T-helper 1 cell treated with Interleukin-12 subunit alpha and Interleukin-12 subunit beta and Interleukin-4 antibody, amounts not matched to agents 30 μg/mL and 1 μg/mL, for 36 hours (primary cell): ENCODE measurements at regions not wholly inside any gene's neighbourhood (a gene's known extent, or its start where the extent isn't known, plus 50 kb on each side); places are given as distances from the start of the nearest gene placed in this dataset.

Source experiments
- H3K27ac Mint-ChIP-seq: one replicate; pipeline ENCODE4 v1.8.0; 2021; ENCODE audit warnings: mild to moderate bottlenecking, mixed read lengths
- H3K27me3 Mint-ChIP-seq: one replicate; pipeline ENCODE4 v1.8.0; 2021; ENCODE audit warnings: low read depth, mixed read lengths
- H3K36me3 Mint-ChIP-seq: one replicate; pipeline ENCODE4 v1.8.0; 2021; ENCODE audit warnings: low read depth, mixed read lengths
- H3K4me1 Mint-ChIP-seq: one replicate; pipeline ENCODE4 v1.8.0; 2021; ENCODE audit warnings: low read depth, mixed read lengths
- H3K4me3 Mint-ChIP-seq: one replicate; pipeline ENCODE4 v1.8.0; 2021; ENCODE audit warnings: mild to moderate bottlenecking, moderate library complexity, mixed read lengths
- H3K9me3 Mint-ChIP-seq: one replicate; pipeline ENCODE4 v1.8.0; 2021; ENCODE audit warnings: mixed read lengths

DNA sequence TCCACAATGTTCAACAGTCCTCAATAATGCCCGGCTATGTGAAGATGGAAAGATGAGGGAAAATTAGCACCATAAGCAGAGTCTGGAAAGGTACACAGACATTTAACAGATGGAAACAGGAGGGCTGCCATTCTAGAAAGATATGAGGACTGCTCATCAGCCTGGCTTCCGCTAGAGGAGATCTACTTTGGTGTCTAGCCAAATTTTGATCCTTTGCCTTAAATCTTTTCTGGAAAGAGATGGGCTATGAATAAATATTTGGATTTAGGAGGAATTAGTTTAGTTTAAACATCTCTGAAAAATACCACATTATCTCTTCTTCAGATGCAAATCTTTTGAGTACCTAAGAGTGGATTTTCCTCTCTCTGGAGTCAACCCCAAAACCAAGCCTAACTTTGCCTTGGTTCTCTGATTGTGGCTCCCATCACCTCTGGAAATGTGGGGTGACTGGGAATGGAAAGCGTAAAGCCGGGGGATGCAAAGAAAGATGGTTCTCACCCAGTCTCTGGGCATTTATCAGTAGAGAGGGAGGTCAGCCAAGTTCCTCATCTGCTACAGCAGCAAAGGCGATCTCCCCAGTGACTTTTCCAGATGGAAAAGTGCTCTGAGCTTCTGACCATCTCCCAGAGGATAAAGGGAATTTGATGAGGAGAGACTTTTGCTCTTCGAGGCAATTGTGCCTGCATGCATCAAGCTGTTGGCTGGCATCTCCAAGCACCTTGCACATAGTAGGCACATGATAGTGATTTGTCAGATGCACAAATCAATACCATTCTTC is 410.6 kb downstream of the ZNF521 start:
- H3K27ac Mint-ChIP-seq = no peak overlapping the region
- H3K4me3 Mint-ChIP-seq = no peak overlapping the region
- no peaks in the 10 kb centered on the region for H3K4me1 Mint-ChIP-seq
- no peaks in the 10 kb centered on the region for H3K27me3 Mint-ChIP-seq
- no peaks in the 10 kb centered on the region for H3K36me3 Mint-ChIP-seq
- H3K9me3 Mint-ChIP-seq = no peaks in the 10 kb centered on the region

DNA sequence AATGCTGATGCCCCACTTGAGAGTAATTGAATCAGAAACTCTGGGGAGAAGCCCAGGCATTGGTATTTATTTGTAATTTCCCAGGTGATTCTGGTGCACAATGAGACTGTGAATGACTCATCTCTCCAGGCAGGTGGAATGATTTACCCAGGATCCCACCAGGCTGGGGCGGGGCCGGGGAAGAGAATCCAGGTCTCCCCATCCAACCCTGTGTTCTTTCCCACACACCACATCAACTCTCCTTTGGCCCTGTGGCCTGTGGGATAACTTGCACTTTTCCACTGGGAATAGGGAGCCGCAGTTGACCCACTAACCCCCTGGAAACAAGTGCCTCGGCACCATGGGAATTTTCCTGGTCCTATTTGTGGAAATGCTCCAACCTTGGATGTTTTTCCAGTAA is 409.8 kb downstream of the ZNF521 start:
- Mint-ChIP-seq H3K36me3 (no peaks in the 10 kb centered on the region), H3K4me3 (no peak overlapping the region), H3K27me3 (no peaks in the 10 kb centered on the region), H3K27ac (no peak overlapping the region), H3K4me1 (no peaks in the 10 kb centered on the region), H3K9me3 (no peaks in the 10 kb centered on the region)

DNA sequence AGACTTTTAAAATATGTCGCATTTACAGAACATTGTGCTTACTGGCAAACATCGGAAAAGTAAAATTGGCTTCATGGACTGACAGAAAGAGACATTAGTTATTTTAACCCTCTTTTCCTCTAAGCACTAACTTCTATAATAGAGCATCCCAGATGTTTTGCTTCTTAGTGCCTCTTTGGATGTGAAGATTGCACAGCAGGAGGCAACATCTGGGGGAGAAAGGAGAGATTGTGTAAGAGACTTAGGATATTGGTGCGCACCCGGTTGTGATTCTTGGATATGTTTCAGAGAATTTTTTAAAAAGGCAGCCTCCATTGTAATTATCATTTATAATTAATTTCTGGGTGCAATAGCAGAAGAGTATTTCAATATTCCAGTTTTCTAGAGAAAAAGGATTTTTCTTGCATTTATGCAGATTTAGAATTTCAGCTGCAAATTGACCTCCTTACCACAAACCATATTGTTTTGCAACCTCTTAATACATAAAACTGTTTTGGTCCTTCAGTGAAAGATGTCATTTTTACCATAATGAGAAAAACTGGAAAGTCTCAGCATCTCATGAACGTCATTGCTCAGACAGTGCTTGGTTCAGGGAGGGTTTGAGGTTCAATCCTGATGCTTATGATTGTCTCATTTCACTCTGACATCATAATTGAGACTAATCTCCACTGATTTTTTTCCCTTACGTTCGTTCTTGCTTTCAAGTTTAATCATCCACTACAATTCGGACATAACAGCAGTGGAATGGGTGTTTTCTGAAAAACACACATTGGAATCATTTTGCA is 404.3 kb downstream of the ZNF521 start:
- no peaks in the 10 kb centered on the region for H3K27me3 Mint-ChIP-seq

DNA sequence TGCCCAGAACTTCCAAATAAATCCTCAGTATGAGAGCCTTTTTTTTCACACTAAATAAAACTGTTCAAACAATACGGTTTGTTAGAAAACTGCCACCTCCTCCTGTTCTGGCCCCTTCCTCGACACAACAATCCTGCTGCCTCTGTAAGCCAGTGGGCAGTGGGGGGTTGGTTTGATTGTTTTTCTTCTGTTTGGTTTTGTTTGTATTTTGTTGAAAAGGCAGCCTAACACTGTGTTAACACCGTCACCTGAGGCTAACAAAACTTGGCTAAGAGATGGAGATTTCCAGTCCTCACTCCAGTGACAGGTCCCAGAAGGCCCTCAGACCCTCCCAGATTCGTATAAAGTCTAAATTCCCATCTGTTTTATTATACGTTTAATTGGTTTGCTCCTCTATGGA is 402.1 kb downstream of the ZNF521 start:
- no peak overlapping the region for H3K27ac Mint-ChIP-seq
- H3K4me1 Mint-ChIP-seq = no peaks in the 10 kb centered on the region
- no peaks in the 10 kb centered on the region for H3K27me3 Mint-ChIP-seq
- no peaks in the 10 kb centered on the region for H3K36me3 Mint-ChIP-seq
- H3K9me3 Mint-ChIP-seq = no peaks in the 10 kb centered on the region
- H3K4me3 Mint-ChIP-seq = no peak overlapping the region

More for the DNA sequence above, 404.3 kb downstream of the ZNF521 start:
- Mint-ChIP-seq H3K9me3 (no peaks in the 10 kb centered on the region), H3K4me3 (no peak overlapping the region), H3K4me1 (no peaks in the 10 kb centered on the region), H3K27ac (no peak overlapping the region), H3K36me3 (no peaks in the 10 kb centered on the region)

- Mint-ChIP-seq H3K27me3 (no peaks in the 10 kb centered on the region), H3K4me1 (no peaks in the 10 kb centered on the region), H3K36me3 (no peaks in the 10 kb centered on the region), H3K27ac (no peak overlapping the region), H3K4me3 (no peak overlapping the region), H3K9me3 (no peaks in the 10 kb centered on the region)
These were observed 397.6 kb downstream of the ZNF521 start for GRCh38 chr18:24954341-24954740.

DNA sequence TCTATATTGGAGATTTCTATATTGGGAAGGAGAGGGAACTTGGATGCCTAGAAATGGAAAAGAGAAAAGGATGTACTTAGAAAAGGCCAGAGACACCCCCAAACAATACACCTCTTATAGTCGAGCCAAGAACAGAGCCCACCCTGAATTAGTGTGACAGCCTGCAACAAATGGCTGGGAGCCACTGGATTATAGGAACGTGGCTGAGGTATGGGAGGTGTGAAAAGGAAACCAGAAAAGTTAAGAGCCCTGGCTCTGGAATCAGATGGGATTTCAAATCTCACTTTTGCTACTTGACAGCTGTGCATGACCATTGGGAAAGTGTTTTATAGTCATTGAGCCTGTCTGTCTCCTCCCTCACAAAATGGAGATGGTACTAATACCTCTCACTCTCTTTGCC is 394.0 kb downstream of the ZNF521 start:
- no peaks in the 10 kb centered on the region for H3K36me3 Mint-ChIP-seq
- no peak overlapping the region for H3K27ac Mint-ChIP-seq
- H3K27me3 Mint-ChIP-seq = no peaks in the 10 kb centered on the region
- no peak overlapping the region for H3K4me3 Mint-ChIP-seq
- no peaks in the 10 kb centered on the region for H3K9me3 Mint-ChIP-seq
- no peaks in the 10 kb centered on the region for H3K4me1 Mint-ChIP-seq

DNA sequence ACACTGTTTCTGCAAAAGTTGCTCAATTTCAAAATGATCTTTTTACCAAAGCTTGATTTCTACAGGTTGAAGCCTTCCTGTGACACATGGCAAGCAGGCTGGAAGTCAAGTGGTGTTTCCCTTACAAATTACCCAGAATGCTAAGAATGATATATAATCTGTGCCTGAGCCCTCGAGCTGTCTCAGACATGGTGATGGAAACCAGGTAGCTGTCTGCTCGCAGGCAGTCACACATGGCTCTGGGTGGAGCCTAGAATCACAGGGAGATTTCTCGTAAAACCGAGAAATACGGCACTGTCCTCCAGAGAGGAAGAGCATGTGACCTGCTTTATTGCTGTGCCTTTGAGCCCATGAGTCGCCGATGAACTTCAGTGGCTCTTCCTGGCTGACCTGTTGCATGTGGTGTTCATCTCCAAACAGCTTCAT is 392.9 kb downstream of the ZNF521 start:
- H3K36me3 Mint-ChIP-seq = no peaks in the 10 kb centered on the region
- H3K4me3 Mint-ChIP-seq = no peak overlapping the region
- H3K27ac Mint-ChIP-seq = no peak overlapping the region
- no peaks in the 10 kb centered on the region for H3K4me1 Mint-ChIP-seq
- no peaks in the 10 kb centered on the region for H3K27me3 Mint-ChIP-seq
- H3K9me3 Mint-ChIP-seq = no peaks in the 10 kb centered on the region

- no peaks in the 10 kb centered on the region for H3K36me3 Mint-ChIP-seq
- H3K4me3 Mint-ChIP-seq = no peak overlapping the region
These were observed 387.8 kb downstream of the ZNF521 start for GRCh38 chr18:24964216-24964615.

DNA sequence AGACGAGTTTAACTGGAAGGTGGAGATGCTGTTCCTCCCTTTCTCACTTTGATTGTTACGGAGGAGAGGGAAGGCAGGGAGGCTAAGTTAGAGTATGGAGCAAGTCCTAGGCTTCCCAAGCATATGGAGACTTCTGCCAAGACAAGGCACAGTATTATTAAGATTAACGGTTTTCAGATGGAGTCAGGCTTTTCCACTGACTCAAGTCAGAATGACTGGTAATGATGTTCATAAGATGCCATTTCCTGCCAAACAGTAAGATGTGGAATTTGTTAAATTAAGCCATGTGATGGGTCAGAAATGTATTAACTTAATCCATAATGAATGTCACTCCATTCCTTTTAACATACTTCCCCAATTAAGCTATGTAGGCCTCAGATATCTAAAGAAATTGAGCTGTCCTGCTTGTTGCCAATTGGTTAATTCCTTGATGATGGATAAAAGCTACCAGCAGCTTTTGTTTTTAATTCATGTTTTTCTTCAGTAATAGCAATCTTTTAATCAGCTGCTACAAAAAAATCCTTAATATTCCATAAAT is 383.7 kb downstream of the ZNF521 start:
- no peak overlapping the region for H3K27ac Mint-ChIP-seq
- H3K4me1 Mint-ChIP-seq = no peaks in the 10 kb centered on the region
- peaks cover 3% of the 10 kb centered on the region for H3K9me3 Mint-ChIP-seq
- no peaks in the 10 kb centered on the region for H3K27me3 Mint-ChIP-seq
- no peaks in the 10 kb centered on the region for H3K36me3 Mint-ChIP-seq
- no peak overlapping the region for H3K4me3 Mint-ChIP-seq

More at GRCh38 chr18:24964216-24964615, 387.8 kb downstream of the ZNF521 start:
- Mint-ChIP-seq H3K27me3 (no peaks in the 10 kb centered on the region), H3K27ac (no peak overlapping the region), H3K9me3 (no peaks in the 10 kb centered on the region), H3K4me1 (no peaks in the 10 kb centered on the region)

DNA sequence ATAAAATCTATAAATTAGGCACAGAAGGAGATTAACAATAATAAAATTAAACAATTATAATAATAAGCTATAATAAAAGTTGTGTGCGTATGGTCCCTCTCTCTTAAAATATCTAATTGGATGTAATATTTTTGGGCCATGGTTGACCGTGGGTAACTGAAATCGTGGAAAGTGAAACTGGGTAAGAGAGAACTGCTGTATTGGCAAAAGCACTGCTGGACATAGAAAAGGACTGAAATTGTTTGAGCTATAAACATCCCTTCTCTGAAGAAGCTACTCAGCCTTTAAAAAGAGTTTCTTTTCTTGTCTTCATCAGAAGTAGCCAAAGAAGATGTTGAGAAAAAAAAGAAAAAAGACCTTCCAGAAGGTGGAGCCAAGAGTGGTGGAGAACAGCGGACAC is 379.4 kb downstream of the ZNF521 start:
- H3K27ac Mint-ChIP-seq = no peak overlapping the region
- no peaks in the 10 kb centered on the region for H3K27me3 Mint-ChIP-seq
- no peaks in the 10 kb centered on the region for H3K36me3 Mint-ChIP-seq
- H3K9me3 Mint-ChIP-seq = peaks cover 3% of the 10 kb centered on the region
- no peaks in the 10 kb centered on the region for H3K4me1 Mint-ChIP-seq
- no peak overlapping the region for H3K4me3 Mint-ChIP-seq

DNA sequence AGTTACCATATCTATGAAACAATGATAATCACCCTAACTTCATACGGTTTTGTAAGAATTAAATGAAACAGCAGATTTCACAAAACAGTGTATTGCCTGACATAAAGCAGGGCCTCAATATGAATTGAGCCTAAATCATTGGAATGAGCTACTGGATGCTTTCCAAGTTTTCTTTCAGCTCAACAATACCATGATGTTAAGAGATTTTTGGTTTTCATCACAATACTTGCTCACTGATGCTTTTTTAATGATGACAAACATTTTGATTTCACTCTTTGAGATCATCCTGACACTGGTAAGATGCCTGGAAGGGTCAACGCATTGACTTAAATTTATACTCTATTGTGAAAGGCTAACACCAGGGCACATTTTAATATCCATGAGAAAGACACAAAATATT is 377.5 kb downstream of the ZNF521 start:
- Mint-ChIP-seq H3K4me1 (no peaks in the 10 kb centered on the region), H3K27ac (no peak overlapping the region), H3K27me3 (no peaks in the 10 kb centered on the region), H3K9me3 (peaks cover 3% of the 10 kb centered on the region), H3K4me3 (no peak overlapping the region), H3K36me3 (no peaks in the 10 kb centered on the region)

- no peaks in the 10 kb centered on the region for H3K27me3 Mint-ChIP-seq
- no peak overlapping the region for H3K4me3 Mint-ChIP-seq
- no peaks in the 10 kb centered on the region for H3K4me1 Mint-ChIP-seq
- H3K9me3 Mint-ChIP-seq = peaks cover 3% of the 10 kb centered on the region
- H3K36me3 Mint-ChIP-seq = no peaks in the 10 kb centered on the region
- no peak overlapping the region for H3K27ac Mint-ChIP-seq
These were observed 376.2 kb downstream of the ZNF521 start for GRCh38 chr18:24975496-24976372.

DNA sequence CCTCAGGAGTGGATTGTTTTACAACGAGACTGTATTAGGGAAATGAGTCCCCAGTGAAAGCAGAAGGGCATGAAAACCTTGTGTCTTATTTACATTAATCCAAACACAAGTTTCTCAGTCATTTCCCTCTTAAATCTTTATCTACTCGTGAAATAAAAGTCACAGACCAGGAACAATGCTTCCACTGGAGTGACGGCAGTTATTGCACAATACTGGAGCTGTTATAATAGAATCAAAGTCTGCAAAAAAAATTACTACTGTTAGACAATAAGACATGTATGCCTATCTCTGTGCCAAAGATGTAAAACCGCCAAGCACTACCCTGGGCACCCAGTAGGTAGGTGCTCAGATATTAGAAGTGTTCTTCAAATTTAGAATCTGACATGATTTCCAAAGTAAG is 375.5 kb downstream of the ZNF521 start:
- Mint-ChIP-seq H3K36me3 (no peaks in the 10 kb centered on the region), H3K4me3 (no peak overlapping the region), H3K9me3 (no peaks in the 10 kb centered on the region), H3K4me1 (no peaks in the 10 kb centered on the region), H3K27me3 (no peaks in the 10 kb centered on the region), H3K27ac (no peak overlapping the region)

GRCh38 chr18:24979235-24979634 is 372.7 kb downstream of the ZNF521 start:
- H3K27ac Mint-ChIP-seq = no peak overlapping the region
- H3K9me3 Mint-ChIP-seq = no peaks in the 10 kb centered on the region
- H3K27me3 Mint-ChIP-seq = no peaks in the 10 kb centered on the region
- H3K36me3 Mint-ChIP-seq = no peaks in the 10 kb centered on the region
- H3K4me3 Mint-ChIP-seq = no peak overlapping the region
- no peaks in the 10 kb centered on the region for H3K4me1 Mint-ChIP-seq
